HUES48 (cell line): ENCODE measurements at regions not wholly inside any gene's neighbourhood (a gene's known extent, or its start where the extent isn't known, plus 50 kb on each side); places are given as distances from the start of the nearest gene placed in this dataset.

Experiments used
- H3K27ac ChIP-seq: one replicate; pipeline ENCODE4 v1.7.0; 2013; ENCODE audit warnings: low read depth, low read length, inconsistent platforms
- H3K27me3 ChIP-seq: 2 replicates; pipeline ENCODE4 v1.6.1; 2013; ENCODE audit warnings: mild to moderate bottlenecking, low read length; ENCODE audit not compliant: control insufficient read depth, insufficient read depth
- H3K36me3 ChIP-seq: 2 replicates; pipeline ENCODE4 v1.6.1; 2013; ENCODE audit warnings: low read length; ENCODE audit not compliant: control insufficient read depth, insufficient read depth
- H3K4me1 ChIP-seq: 2 replicates; pipeline ENCODE4 v1.6.1; 2013; ENCODE audit warnings: mild to moderate bottlenecking, low read length; ENCODE audit not compliant: control insufficient read depth, insufficient read depth
- H3K4me3 ChIP-seq: 2 replicates; pipeline ENCODE4 v1.5.1; 2013; ENCODE audit warnings: mild to moderate bottlenecking, low read depth, low read length
- H3K9ac ChIP-seq: 2 replicates; pipeline ENCODE4 v1.6.1; 2013; ENCODE audit warnings: mild to moderate bottlenecking, low read depth, low read length, moderate library complexity
- H3K9me3 ChIP-seq: 2 replicates; pipeline ENCODE4 v1.6.1; 2013; ENCODE audit warnings: low read length; ENCODE audit not compliant: control insufficient read depth, insufficient read depth

DNA sequence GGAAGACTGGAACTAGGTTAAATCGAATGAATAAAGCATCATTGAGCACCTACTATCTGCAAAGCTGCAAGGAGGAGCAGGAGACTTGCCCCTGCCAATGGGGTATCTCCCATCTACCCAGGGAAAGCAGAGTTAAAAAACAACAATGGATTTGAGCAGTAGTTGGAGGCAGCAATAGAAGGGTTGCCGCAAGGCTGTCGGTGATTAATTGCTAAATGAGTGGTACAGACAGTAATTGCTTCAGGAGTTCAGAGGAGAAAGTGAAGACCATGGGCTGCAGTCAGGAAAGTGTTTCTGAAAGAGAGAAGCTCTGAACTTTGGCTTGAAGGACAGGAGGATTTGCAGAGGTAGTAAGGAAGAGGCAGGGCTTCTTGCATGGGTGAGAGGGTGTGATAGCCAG lies 152.9 kb downstream of the ACTL8 start:
- H3K27me3 ChIP-seq: no peaks in the 10 kb centered on the region
- H3K27ac ChIP-seq: no peak overlapping the region
- peaks cover 16% of the 10 kb centered on the region for H3K4me1 ChIP-seq
- H3K4me3 ChIP-seq: no peak overlapping the region
- no peak overlapping the region for H3K9ac ChIP-seq
- no peaks in the 10 kb centered on the region for H3K9me3 ChIP-seq
- no peaks in the 10 kb centered on the region for H3K36me3 ChIP-seq

DNA sequence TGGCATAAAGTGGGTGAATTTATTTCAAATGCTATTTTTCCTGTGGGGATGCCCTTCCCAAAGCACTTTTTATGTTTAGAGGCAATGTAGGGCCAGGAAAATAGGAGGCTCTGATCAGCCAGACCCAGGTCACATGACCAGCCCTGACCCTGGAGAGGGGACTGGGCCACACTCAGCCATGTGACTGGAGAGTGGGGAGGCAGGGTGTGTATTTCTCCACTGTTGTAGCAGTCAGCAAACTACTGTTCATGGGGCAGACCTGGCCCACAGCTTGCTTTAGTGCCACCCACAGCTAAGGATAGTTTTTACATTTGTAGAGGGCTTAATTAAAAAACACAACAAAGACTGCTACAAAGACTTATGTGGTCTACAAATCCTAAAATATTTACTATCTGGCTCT lies 153.8 kb downstream of the ACTL8 start:
- no peaks in the 10 kb centered on the region for H3K36me3 ChIP-seq
- H3K27me3 ChIP-seq: no peaks in the 10 kb centered on the region
- H3K4me1 ChIP-seq: peaks cover 16% of the 10 kb centered on the region

GRCh38 chr1:17909634-17910033 lies 154.5 kb downstream of the ACTL8 start:
- Histone ChIP-seq H3K27me3 (no peaks in the 10 kb centered on the region), H3K36me3 (no peaks in the 10 kb centered on the region), H3K4me3 (no peak overlapping the region), H3K27ac (peak overlapping the region; percentile 60), H3K4me1 (peaks cover 16% of the 10 kb centered on the region), H3K9me3 (no peaks in the 10 kb centered on the region), H3K9ac (no peak overlapping the region)

More for the DNA sequence above, 153.8 kb downstream of the ACTL8 start:
- Histone ChIP-seq H3K27ac (no peak overlapping the region), H3K4me3 (no peak overlapping the region), H3K9ac (no peak overlapping the region), H3K9me3 (no peaks in the 10 kb centered on the region)

DNA sequence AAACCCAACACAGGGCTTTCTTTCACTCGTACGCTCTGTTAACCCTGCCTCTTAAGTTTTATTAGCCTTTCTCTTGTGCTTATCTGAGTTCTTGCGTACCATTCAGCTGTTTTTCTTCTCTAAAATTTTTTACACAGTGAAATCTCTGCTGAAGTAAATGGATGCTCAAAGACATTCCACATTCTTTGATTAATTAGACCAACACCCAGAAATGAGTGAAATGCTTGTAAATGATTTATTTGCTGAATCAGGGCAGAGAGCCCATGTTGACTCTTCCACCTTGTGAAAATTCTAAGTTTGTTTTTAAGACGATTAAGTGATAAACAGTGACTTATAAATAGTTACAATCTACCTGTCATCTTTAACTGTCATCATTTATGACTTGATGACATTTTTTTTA lies 156.7 kb downstream of the ACTL8 start:
- no peaks in the 10 kb centered on the region for H3K9me3 ChIP-seq
- H3K4me3 ChIP-seq: no peak overlapping the region
- H3K27me3 ChIP-seq: no peaks in the 10 kb centered on the region
- no peaks in the 10 kb centered on the region for H3K36me3 ChIP-seq
- no peak overlapping the region for H3K9ac ChIP-seq
- H3K4me1 ChIP-seq: peaks cover 26% of the 10 kb centered on the region
- H3K27ac ChIP-seq: no peak overlapping the region

DNA sequence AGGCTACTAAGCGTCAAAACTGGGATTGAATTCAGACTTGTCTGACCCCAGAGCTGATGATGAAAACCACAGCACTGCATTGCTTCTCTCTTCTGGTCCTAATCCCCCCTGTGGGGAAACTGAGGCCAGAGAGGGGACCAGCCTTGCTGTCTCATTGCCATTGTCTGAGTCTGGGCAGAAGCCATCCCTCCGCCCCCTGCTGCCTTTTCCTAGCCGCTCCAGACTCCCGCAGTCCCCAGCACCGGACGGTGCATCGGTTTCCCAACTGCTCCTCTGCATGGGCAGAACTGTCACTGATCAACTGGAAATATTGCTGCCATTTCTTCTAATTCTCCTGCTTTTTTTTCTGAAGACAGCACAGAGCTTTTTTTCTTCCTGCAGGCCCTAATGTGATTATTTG lies 157.4 kb downstream of the ACTL8 start:
- Histone ChIP-seq H3K9ac (no peak overlapping the region), H3K9me3 (no peaks in the 10 kb centered on the region), H3K36me3 (no peaks in the 10 kb centered on the region), H3K27ac (no peak overlapping the region), H3K27me3 (no peaks in the 10 kb centered on the region), H3K4me1 (peaks cover 26% of the 10 kb centered on the region), H3K4me3 (no peak overlapping the region)

- Histone ChIP-seq H3K4me3 (no peak overlapping the region), H3K27ac (no peak overlapping the region), H3K9ac (no peak overlapping the region), H3K4me1 (peaks cover 26% of the 10 kb centered on the region), H3K9me3 (no peaks in the 10 kb centered on the region), H3K36me3 (no peaks in the 10 kb centered on the region), H3K27me3 (no peaks in the 10 kb centered on the region)
Measured at GRCh38 chr1:17913326-17914115, 158.4 kb downstream of the ACTL8 start.

- Histone ChIP-seq H3K9ac (no peak overlapping the region), H3K27me3 (no peaks in the 10 kb centered on the region), H3K4me1 (peaks cover 24% of the 10 kb centered on the region), H3K36me3 (no peaks in the 10 kb centered on the region), H3K27ac (no peak overlapping the region), H3K9me3 (no peaks in the 10 kb centered on the region), H3K4me3 (no peak overlapping the region)
Measured at GRCh38 chr1:17914131-17914530, 159.0 kb downstream of the ACTL8 start.

DNA sequence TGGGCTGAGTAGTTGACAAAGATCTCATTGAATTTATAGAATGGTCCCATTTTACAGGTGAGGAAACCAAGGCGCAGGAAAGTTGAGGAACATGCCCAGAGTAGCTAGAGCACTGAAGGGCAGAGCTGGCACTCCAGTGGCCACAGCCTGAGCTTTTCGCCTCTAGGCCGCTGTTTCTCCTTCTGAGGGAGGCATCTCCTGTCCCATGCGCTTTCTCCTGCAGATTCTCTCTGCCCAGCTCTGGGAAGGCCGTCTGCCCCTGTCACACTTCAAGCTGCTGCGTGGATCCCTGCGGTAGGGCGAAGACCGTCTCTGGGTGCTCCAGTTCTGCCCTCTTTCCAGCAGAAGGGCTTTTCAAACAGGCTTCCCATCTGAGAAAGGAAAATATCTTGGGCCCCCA lies 159.9 kb downstream of the ACTL8 start:
- no peak overlapping the region for H3K4me3 ChIP-seq
- peaks cover 16% of the 10 kb centered on the region for H3K4me1 ChIP-seq
- H3K36me3 ChIP-seq: no peaks in the 10 kb centered on the region
- no peaks in the 10 kb centered on the region for H3K9me3 ChIP-seq
- no peaks in the 10 kb centered on the region for H3K27me3 ChIP-seq
- H3K9ac ChIP-seq: no peak overlapping the region
- H3K27ac ChIP-seq: no peak overlapping the region

DNA sequence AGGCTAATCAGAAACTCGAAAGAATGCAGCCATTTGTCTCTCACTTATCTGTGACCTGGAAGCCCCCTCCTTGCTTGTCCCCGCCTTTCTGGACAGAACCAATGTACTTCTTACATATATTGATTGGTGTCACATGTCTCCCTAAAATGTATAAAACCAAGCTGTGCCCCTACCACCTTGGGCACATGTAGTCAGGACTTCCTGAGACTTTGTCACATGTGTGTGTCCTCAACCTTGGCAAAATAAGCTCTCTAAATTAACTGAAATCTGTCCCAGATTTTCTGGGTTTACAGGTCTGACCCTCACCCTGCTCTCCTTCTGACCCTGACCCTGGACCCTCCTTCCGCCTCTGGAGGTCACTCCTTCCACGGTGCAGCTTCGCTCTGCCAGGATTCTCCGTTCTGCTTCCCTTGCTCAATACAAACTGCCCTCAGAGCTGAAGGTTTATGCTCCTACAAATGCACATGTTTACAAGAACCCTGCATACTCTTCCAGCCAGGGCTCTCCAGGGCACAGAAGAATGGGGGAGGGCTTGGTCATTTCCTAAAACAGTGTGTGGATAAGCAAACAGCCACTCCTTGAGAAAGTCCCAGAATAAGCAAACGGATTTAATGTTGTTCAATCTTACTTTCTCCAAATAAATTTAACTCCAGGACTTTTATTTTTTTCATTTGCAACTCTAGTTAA lies 160.5 kb downstream of the ACTL8 start:
- Histone ChIP-seq H3K4me1 (peaks cover 10% of the 10 kb centered on the region; the same call in 1 of the 2 replicates), H3K27ac (no peak overlapping the region), H3K27me3 (no peaks in the 10 kb centered on the region), H3K36me3 (no peaks in the 10 kb centered on the region), H3K9ac (no peak overlapping the region), H3K9me3 (no peaks in the 10 kb centered on the region), H3K4me3 (no peak overlapping the region)

GRCh38 chr1:17916702-17917101 lies 161.6 kb downstream of the ACTL8 start:
- Histone ChIP-seq H3K27ac (no peak overlapping the region), H3K4me1 (peaks cover 10% of the 10 kb centered on the region; the same call in 1 of the 2 replicates), H3K9ac (no peak overlapping the region), H3K4me3 (no peak overlapping the region), H3K9me3 (no peaks in the 10 kb centered on the region), H3K27me3 (no peaks in the 10 kb centered on the region), H3K36me3 (no peaks in the 10 kb centered on the region)
